Activated T-helper 1 cell treated with anti-CD3 and anti-CD28 coated beads, Interleukin-12 subunit alpha, Interleukin-12 subunit beta, Interleukin-2, Interleukin-4 antibody, amounts not matched to agents 30 ng/mL and 10 ng/mL and 1 ng/mL, durations not matched to agents 14 hours and 24 hours and 36 hours (primary cell): ENCODE measurements at regions not wholly inside any gene's neighbourhood (a gene's known extent, or its start where the extent isn't known, plus 50 kb on each side); places are given as distances from the start of the nearest gene placed in this dataset.
"Not testable (repeated sequence)": the region's sequence is repeated elsewhere in the genome, so short reads cannot be mapped to it uniquely, and the experiment has no call there.

Experiments used
- DNase-seq: peaks from one replicate; pipeline ENCODE4 v3.0.0; 2021; ENCODE audit warnings: low spot score
- H3K27ac Mint-ChIP-seq: one replicate; pipeline ENCODE4 v1.8.0; 2021; ENCODE audit warnings: mild to moderate bottlenecking, mixed read lengths
- H3K27me3 Mint-ChIP-seq: one replicate; pipeline ENCODE4 v1.8.0; 2022; ENCODE audit warnings: mild to moderate bottlenecking, moderate library complexity, mixed read lengths; ENCODE audit not compliant: insufficient read depth
- H3K36me3 Mint-ChIP-seq: one replicate; pipeline ENCODE4 v1.8.0; 2021; ENCODE audit warnings: low read depth, mixed read lengths
- H3K4me1 Mint-ChIP-seq: one replicate; pipeline ENCODE4 v1.8.0; 2021; ENCODE audit warnings: low read depth, mixed read lengths
- H3K4me3 Mint-ChIP-seq: one replicate; pipeline ENCODE4 v1.8.0; 2021; ENCODE audit warnings: mild to moderate bottlenecking, moderate library complexity, mixed read lengths
- H3K9me3 Mint-ChIP-seq: one replicate; pipeline ENCODE4 v1.8.0; 2021; ENCODE audit warnings: mixed read lengths
- intact Hi-C: fragments of 100-400 bp; cut with micrococcal nuclease; formaldehyde crosslinking; loops from one replicate; pipeline ENCODE4 v1.15.1; 2024

GRCh38 chr12:111251058-111251730 lies 117.7 kb downstream of the PHETA1 start:
- H3K9me3 Mint-ChIP-seq: no peaks in the 10 kb centered on the region
- no peak for DNase-seq
- no peaks in the 10 kb centered on the region for H3K4me1 Mint-ChIP-seq
- H3K36me3 Mint-ChIP-seq: no peaks in the 10 kb centered on the region
- intact Hi-C loops: no loop called here
- no peaks in the 10 kb centered on the region for H3K27me3 Mint-ChIP-seq
- H3K4me3 Mint-ChIP-seq: no peak overlapping the region
- no peak overlapping the region for H3K27ac Mint-ChIP-seq

GRCh38 chr12:111250251-111250881 lies 118.5 kb downstream of the PHETA1 start:
- Mint-ChIP-seq H3K36me3 (no peaks in the 10 kb centered on the region), H3K4me3 (no peak overlapping the region), H3K27me3 (no peaks in the 10 kb centered on the region), H3K4me1 (no peaks in the 10 kb centered on the region), H3K27ac (no peak overlapping the region), H3K9me3 (no peaks in the 10 kb centered on the region)
- intact Hi-C loops: no loop called here
- DNase-seq: no peak

GRCh38 chr12:111249757-111250156 lies 119.1 kb downstream of the PHETA1 start:
- no peak overlapping the region for H3K27ac Mint-ChIP-seq
- no peak overlapping the region for H3K4me3 Mint-ChIP-seq

GRCh38 chr12:111249018-111249370 lies 119.9 kb downstream of the PHETA1 start:
- peaks cover 3% of the 10 kb centered on the region for H3K9me3 Mint-ChIP-seq
- no peak for DNase-seq
- no peaks in the 10 kb centered on the region for H3K4me1 Mint-ChIP-seq
- intact Hi-C loops: no loop called here
- no peak overlapping the region for H3K27ac Mint-ChIP-seq
- H3K27me3 Mint-ChIP-seq: no peaks in the 10 kb centered on the region
- H3K4me3 Mint-ChIP-seq: no peak overlapping the region
- H3K36me3 Mint-ChIP-seq: no peaks in the 10 kb centered on the region

More at GRCh38 chr12:111249757-111250156, 119.1 kb downstream of the PHETA1 start:
- H3K27me3 Mint-ChIP-seq: no peaks in the 10 kb centered on the region
- no peaks in the 10 kb centered on the region for H3K36me3 Mint-ChIP-seq
- intact Hi-C loops: no loop called here
- H3K9me3 Mint-ChIP-seq: no peaks in the 10 kb centered on the region
- no peak for DNase-seq
- no peaks in the 10 kb centered on the region for H3K4me1 Mint-ChIP-seq

GRCh38 chr12:111248236-111249017 lies 120.5 kb downstream of the PHETA1 start:
- no peak overlapping the region for H3K4me3 Mint-ChIP-seq
- H3K4me1 Mint-ChIP-seq: no peaks in the 10 kb centered on the region
- H3K36me3 Mint-ChIP-seq: no peaks in the 10 kb centered on the region
- DNase-seq: no peak
- intact Hi-C loops: no loop called here
- no peaks in the 10 kb centered on the region for H3K27me3 Mint-ChIP-seq
- H3K9me3 Mint-ChIP-seq: peaks cover 3% of the 10 kb centered on the region
- no peak overlapping the region for H3K27ac Mint-ChIP-seq

- intact Hi-C loops: no loop called here
- Mint-ChIP-seq H3K4me3 (no peak overlapping the region), H3K27me3 (no peaks in the 10 kb centered on the region), H3K9me3 (peaks cover 6% of the 10 kb centered on the region), H3K27ac (no peak overlapping the region), H3K36me3 (no peaks in the 10 kb centered on the region), H3K4me1 (no peaks in the 10 kb centered on the region)
- DNase-seq: no peak
Observed at GRCh38 chr12:111247083-111247783, 121.7 kb downstream of the PHETA1 start.

GRCh38 chr12:111246477-111247011 lies 122.4 kb downstream of the PHETA1 start:
- Mint-ChIP-seq H3K27ac (no peak overlapping the region), H3K27me3 (no peaks in the 10 kb centered on the region), H3K9me3 (peaks cover 6% of the 10 kb centered on the region), H3K4me3 (no peak overlapping the region), H3K4me1 (no peaks in the 10 kb centered on the region), H3K36me3 (no peaks in the 10 kb centered on the region)
- no peak for DNase-seq
- intact Hi-C loops: no loop called here

GRCh38 chr12:111245701-111246476 lies 123.0 kb downstream of the PHETA1 start:
- peaks cover 6% of the 10 kb centered on the region for H3K9me3 Mint-ChIP-seq
- H3K27me3 Mint-ChIP-seq: no peaks in the 10 kb centered on the region
- H3K4me1 Mint-ChIP-seq: no peaks in the 10 kb centered on the region
- no peak for DNase-seq
- intact Hi-C loops: no loop called here
- H3K27ac Mint-ChIP-seq: no peak overlapping the region
- no peaks in the 10 kb centered on the region for H3K36me3 Mint-ChIP-seq
- H3K4me3 Mint-ChIP-seq: no peak overlapping the region

GRCh38 chr12:111244673-111245072 lies 124.2 kb downstream of the PHETA1 start:
- no peak overlapping the region for H3K4me3 Mint-ChIP-seq
- peaks cover 6% of the 10 kb centered on the region for H3K9me3 Mint-ChIP-seq
- H3K4me1 Mint-ChIP-seq: no peaks in the 10 kb centered on the region
- intact Hi-C loops: no loop called here
- H3K27ac Mint-ChIP-seq: no peak overlapping the region
- no peak for DNase-seq
- no peaks in the 10 kb centered on the region for H3K27me3 Mint-ChIP-seq
- no peaks in the 10 kb centered on the region for H3K36me3 Mint-ChIP-seq

- H3K4me3 Mint-ChIP-seq, H3K9me3 Mint-ChIP-seq, H3K4me1 Mint-ChIP-seq, H3K27me3 Mint-ChIP-seq, H3K36me3 Mint-ChIP-seq, DNase-seq, H3K27ac Mint-ChIP-seq, intact Hi-C loops: not testable (repeated sequence)
Observed at GRCh38 chr12:111242817-111243216, 126.1 kb downstream of the PHETA1 start.

GRCh38 chr12:111242184-111242583 lies 126.7 kb downstream of the PHETA1 start:
- Mint-ChIP-seq H3K36me3 (no peaks in the 10 kb centered on the region), H3K4me3 (no peak overlapping the region), H3K4me1 (no peaks in the 10 kb centered on the region), H3K27me3 (no peaks in the 10 kb centered on the region), H3K27ac (no peak overlapping the region), H3K9me3 (peaks cover 6% of the 10 kb centered on the region)
- intact Hi-C loops: no loop called here
- no peak for DNase-seq

GRCh38 chr12:111240374-111240773 lies 128.5 kb downstream of the PHETA1 start:
- no peaks in the 10 kb centered on the region for H3K4me1 Mint-ChIP-seq
- H3K27me3 Mint-ChIP-seq: no peaks in the 10 kb centered on the region
- H3K27ac Mint-ChIP-seq: no peak overlapping the region
- no peak overlapping the region for H3K4me3 Mint-ChIP-seq
- intact Hi-C loops: no loop called here
- peaks cover 6% of the 10 kb centered on the region for H3K9me3 Mint-ChIP-seq
- DNase-seq: no peak
- no peaks in the 10 kb centered on the region for H3K36me3 Mint-ChIP-seq
